Activated CD4-positive, alpha-beta T cell treated with anti-CD3 and anti-CD28 coated beads, Interleukin-2, amount 50 U/mL, for 24 hours (primary cell): ENCODE measurements at regions not wholly inside any gene's neighbourhood (a gene's known extent, or its start where the extent isn't known, plus 50 kb on each side); places are given as distances from the start of the nearest gene placed in this dataset.

ENCODE experiments used
- DNase-seq, 2 donors: peaks; one replicate each; pipeline ENCODE4 v3.0.0-alpha.2; 2020; ENCODE audit warnings: low read depth in 1 of 2, low spot score in 1 of 2

- no peak for DNase-seq
These were observed 377.2 kb downstream of the MN1 start for GRCh38 chr22:27424319-27424718.

GRCh38 chr22:27429476-27429875, 372.1 kb downstream of the MN1 start:
- DNase-seq, result no peak

DNA sequence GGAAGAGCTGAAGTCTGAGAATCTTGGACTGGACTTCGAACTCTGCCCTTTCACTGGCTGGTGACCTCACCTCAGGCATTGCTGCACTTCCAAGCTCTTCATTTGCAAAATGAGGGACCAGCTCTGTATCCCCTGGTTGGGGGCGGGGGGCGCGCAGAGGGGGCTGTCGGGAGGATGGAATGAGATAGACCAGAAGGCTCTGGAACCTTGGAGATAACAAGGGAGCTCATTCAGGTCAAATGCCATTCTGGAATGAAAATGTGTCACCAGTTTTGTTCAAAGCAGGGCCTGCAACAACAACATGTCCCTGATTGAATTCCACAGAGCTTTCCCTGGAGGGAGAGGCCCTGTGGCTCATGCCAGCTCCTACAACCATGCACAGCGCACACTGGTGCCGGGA, 370.5 kb downstream of the MN1 start:
- DNase-seq, result no peak

DNA sequence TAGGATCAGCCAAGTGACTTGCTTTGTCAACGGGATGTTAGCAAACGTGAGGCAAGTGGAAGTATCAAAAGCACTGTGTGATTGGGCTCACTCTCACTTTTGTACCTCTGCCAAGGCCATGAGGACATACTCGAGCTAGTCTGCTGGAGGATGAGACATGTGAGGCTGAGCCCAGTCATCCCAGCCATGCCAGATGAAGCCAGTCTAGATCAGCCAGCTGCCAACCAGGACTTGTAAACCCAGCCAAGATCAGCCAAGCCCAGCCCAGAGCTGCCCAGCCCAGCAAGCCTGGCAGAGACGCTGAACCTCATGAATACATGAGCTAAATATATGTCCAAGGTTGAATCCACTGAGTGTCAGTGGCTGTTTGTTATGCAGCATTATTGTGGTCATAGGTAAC, 369.7 kb downstream of the MN1 start:
- DNase-seq, result no peak

- DNase-seq, result no peak
These were observed 368.5 kb downstream of the MN1 start for GRCh38 chr22:27433099-27433498.

- no peak for DNase-seq
These were observed 367.9 kb downstream of the MN1 start for GRCh38 chr22:27433585-27434190.

GRCh38 chr22:27434898-27435297, 366.7 kb downstream of the MN1 start:
- no peak for DNase-seq

GRCh38 chr22:27435844-27436576, 365.5 kb downstream of the MN1 start:
- no peak for DNase-seq

- no peak for DNase-seq
These were observed 365.0 kb downstream of the MN1 start for GRCh38 chr22:27436591-27436990.

GRCh38 chr22:27437570-27437969, 364.0 kb downstream of the MN1 start:
- no peak for DNase-seq

- DNase-seq, result no peak
These were observed 363.1 kb downstream of the MN1 start for GRCh38 chr22:27438271-27438980.

DNA sequence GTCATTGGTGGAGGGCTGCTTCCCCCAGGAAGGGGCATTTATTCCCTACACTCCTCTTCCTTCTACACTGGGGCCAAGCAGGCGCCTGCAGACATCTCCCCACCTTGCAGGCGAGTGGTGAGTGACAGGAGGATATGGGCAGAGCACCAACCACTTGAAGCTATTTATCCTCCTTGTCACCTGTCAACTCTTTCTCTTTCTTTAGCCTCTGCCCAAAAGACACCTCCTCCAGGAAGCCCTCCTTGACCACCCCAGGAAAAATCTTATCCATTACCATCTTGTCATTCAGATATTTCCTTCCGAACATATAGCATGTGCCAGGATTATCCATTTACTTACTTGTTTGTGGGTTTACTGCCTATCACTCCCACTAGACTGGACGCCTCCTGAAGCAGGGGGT, 362.4 kb downstream of the MN1 start:
- DNase-seq, result no peak

DNA sequence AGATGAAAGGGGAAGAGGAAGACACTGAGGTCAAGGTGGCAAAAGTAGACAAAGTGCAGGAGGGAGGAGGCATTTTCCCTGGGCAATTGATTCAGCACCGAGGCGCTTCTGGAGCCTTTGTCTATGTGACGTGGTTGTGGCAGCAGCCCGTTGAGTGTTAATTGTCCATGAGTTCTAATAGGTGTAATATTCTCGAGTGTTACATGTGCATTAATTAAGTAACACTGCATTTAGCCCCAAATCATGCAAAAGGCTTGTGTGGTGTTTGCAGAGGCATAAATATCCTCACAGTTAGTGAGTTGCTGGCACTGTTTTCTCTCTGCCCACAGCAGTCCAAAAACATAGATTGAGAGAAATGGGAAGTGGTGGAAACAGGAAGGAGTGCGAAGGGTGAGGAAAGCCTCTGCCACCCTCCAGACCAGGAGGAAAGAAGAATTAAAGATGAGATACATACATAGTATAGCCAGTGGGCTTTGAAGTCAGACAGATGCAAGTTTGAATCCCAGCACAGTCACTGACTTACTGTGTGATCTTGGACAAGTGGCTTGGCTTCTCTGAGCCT, 361.2 kb downstream of the MN1 start:
- no peak for DNase-seq

DNA sequence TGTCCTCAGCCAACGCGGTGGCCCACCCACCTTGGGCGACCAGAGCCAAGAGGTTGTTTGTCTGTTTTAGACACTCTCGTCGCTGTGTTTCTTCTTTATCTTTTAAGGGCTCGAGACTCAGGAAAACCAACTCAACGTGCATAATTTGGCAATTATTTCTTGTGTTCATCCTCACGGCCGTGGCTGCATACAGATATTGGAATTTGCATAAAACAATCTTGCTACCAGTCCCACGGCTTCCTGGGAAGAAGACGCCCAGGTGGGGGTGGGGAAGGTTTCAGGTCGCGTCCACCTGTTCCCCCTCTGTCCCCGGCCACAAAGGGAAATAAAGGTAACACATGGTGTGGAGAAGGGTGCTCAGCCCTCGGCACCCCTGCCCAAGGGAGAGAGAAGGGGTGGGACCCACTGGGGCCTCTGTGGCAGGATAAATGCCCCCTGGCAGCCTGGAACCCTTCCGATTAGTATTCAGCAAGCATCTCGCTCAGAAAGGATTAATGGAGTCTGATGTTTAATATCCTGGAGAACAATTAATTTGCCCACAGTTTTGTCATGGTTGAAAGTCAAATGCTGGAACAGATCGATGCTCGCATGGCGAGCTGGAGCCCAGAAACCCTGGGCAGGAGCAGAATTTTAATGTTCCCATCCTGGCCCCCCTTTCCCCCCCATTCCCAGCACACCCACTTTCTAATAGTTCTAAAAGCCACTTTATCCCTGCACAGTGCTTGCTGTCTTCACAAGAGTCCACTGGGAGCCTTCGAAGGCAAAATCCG, 359.7 kb downstream of the MN1 start:
- no peak for DNase-seq

GRCh38 chr22:27443306-27443705, 358.2 kb downstream of the MN1 start:
- DNase-seq, result no peak

DNA sequence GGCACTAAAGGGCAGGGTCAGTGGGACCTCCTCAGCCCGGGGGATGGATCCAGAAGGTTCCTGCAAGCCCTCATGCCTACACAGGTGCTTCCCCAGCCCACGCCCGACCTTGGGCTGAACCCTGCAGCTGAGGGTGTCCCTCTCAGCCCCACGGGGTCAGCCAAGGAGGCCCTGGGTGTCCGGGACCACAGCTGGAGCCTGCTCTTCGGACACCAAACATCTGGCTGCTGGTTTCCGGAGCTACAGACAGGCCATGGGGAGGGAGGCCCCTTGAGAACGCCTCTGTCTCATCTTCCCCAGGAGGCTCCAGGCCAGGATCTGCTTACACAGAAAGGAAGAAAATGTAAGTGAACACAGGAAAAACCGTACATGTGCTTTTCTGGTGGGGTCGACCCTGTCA, 355.7 kb downstream of the MN1 start:
- DNase-seq, result no peak

- DNase-seq, result no peak
These were observed 354.3 kb downstream of the MN1 start for GRCh38 chr22:27447289-27447688.

- DNase-seq, result no peak
These were observed 351.1 kb downstream of the MN1 start for GRCh38 chr22:27450448-27450847.

DNA sequence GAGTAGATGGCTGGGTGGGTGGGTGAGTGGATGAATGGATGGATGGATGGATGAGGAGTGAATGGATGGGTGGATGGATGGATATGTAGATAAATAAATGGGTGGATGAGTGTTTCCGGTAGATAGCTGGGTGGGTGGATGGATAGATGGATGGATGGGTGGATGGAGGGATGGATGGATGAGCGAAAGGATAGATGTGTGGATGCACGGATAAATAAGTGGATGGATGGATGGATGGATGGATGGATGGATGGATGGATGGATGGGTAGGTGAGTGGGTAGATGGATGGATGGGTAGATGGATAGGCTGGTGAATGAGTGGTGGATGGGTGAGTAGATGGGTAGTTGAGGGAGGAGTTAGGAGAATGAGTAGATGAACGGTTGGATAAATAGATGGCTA, 349.3 kb downstream of the MN1 start:
- no peak for DNase-seq

- DNase-seq, result no peak
These were observed 348.6 kb downstream of the MN1 start for GRCh38 chr22:27452922-27453321.

DNA sequence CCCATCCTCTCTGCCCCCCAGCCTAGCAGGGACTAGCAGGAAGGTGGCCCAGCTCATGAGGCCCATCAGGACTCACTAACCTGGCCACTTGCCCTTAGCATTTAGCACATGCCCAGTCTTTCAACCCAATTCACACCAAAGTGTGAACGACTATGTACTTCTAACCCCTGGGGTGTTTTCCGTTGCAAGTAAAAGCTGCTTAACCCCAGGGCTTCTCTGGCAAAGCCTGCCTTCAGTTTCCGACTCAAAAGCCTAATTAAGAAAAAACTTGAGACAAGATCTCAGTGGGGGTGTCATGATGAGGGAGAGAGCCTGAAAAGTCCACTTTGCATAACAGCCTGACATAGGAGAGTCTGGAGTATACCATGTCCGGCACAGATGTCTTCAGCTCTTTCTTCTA, 347.8 kb downstream of the MN1 start:
- no peak for DNase-seq
